ENCODE measurements at regions not wholly inside any gene's neighbourhood (a gene's known extent, or its start where the extent isn't known, plus 50 kb on each side); places are given as distances from the start of the nearest gene placed in this dataset.

- 100% methylated on average over 1 of the region's 2 CpGs for WGBS
- H3K9ac ChIP-seq (ENCODE audit: low read depth, low read length): no peak overlapping the region
- H3K4me1 ChIP-seq (ENCODE audit: insufficient read depth, low read length): no peaks in the 10 kb centered on the region
- no peak overlapping the region for H3K27ac ChIP-seq (ENCODE audit: low read depth, low read length)
- H3K9me3 ChIP-seq (ENCODE audit: insufficient read depth, low read depth, low read length): no peaks in the 10 kb centered on the region
- H3K27me3 ChIP-seq (ENCODE audit: insufficient read depth, low read length): no peaks in the 10 kb centered on the region
- H3K4me3 ChIP-seq (ENCODE audit: low read length): no peak overlapping the region
- H3K36me3 ChIP-seq (ENCODE audit: insufficient read depth, low read length): no peaks in the 10 kb centered on the region
Measured at GRCh38 chr21:19832551-19832950, 1165.7 kb upstream of the NCAM2 start.

- Histone ChIP-seq H3K27ac (ENCODE audit: low read depth, low read length) (no peak overlapping the region), H3K9me3 (ENCODE audit: insufficient read depth, low read depth, low read length) (no peaks in the 10 kb centered on the region), H3K9ac (ENCODE audit: low read depth, low read length) (no peak overlapping the region), H3K27me3 (ENCODE audit: insufficient read depth, low read length) (no peaks in the 10 kb centered on the region), H3K4me1 (ENCODE audit: insufficient read depth, low read length) (no peaks in the 10 kb centered on the region), H3K4me3 (ENCODE audit: low read length) (no peak overlapping the region), H3K36me3 (ENCODE audit: insufficient read depth, low read length) (no peaks in the 10 kb centered on the region)
- 75% methylated on average over 1 of the region's 1 CpG for WGBS
Measured at GRCh38 chr21:19833082-19833481, 1165.1 kb upstream of the NCAM2 start.

DNA sequence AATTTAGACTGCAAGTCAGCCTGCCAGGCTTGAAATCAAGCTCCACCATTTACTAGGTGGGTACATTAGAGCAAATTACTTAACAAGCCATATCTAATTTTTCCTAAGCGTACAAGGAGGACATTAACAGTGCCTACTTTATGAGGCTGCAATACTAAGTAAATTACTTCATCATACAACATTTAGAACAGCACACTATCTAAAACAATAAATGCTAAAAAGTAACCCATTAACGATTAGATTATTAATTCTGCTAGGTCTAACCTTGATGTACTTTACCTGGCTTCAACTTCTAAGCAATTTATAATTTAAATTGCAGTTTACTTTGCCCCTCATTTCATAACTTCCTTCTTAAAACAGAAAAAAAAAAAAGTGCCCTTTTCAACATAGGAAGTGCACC, 1155.6 kb upstream of the NCAM2 start:
- WGBS: 95% methylated on average over 2 of the region's 2 CpGs

GRCh38 chr21:19844334-19844733, 1153.9 kb upstream of the NCAM2 start:
- Histone ChIP-seq H3K4me1 (ENCODE audit: insufficient read depth, low read length) (no peaks in the 10 kb centered on the region), H3K27me3 (ENCODE audit: insufficient read depth, low read length) (no peaks in the 10 kb centered on the region), H3K27ac (ENCODE audit: low read depth, low read length) (no peak overlapping the region), H3K36me3 (ENCODE audit: insufficient read depth, low read length) (no peaks in the 10 kb centered on the region), H3K9ac (ENCODE audit: low read depth, low read length) (no peak overlapping the region), H3K9me3 (ENCODE audit: insufficient read depth, low read depth, low read length) (no peaks in the 10 kb centered on the region), H3K4me3 (ENCODE audit: low read length) (no peak overlapping the region)
- WGBS: 92% methylated on average over 1 of the region's 2 CpGs

More for the DNA sequence above, 1155.6 kb upstream of the NCAM2 start:
- H3K27me3 ChIP-seq (ENCODE audit: insufficient read depth, low read length): no peaks in the 10 kb centered on the region
- H3K27ac ChIP-seq (ENCODE audit: low read depth, low read length): no peak overlapping the region
- no peaks in the 10 kb centered on the region for H3K9me3 ChIP-seq (ENCODE audit: insufficient read depth, low read depth, low read length)
- H3K9ac ChIP-seq (ENCODE audit: low read depth, low read length): no peak overlapping the region
- H3K4me1 ChIP-seq (ENCODE audit: insufficient read depth, low read length): no peaks in the 10 kb centered on the region
- H3K36me3 ChIP-seq (ENCODE audit: insufficient read depth, low read length): no peaks in the 10 kb centered on the region
- H3K4me3 ChIP-seq (ENCODE audit: low read length): no peak overlapping the region

DNA sequence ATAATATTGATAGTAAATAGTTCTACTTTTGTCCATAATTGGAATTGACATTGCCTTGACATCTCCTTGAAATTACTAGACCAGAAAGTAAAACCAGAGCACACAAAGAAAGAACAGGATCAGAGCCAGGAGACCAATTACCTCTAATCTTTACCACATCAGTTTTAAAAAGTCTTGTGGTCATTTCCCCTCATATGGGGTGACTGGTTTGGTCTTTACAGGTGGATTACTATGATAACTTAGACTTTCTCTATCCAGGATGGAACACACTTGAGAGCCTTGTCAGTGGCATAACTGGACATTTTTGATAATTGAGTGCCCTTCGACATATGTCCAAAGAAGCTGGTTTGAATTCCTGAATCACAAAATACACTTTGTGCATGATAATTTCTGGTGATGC, 1148.1 kb upstream of the NCAM2 start:
- 100% methylated on average over 1 of the region's 1 CpG for WGBS
- H3K9me3 ChIP-seq (ENCODE audit: insufficient read depth, low read depth, low read length): no peaks in the 10 kb centered on the region

GRCh38 chr21:19853061-19853460, 1145.1 kb upstream of the NCAM2 start:
- no peak overlapping the region for H3K9ac ChIP-seq (ENCODE audit: low read depth, low read length)

More for the DNA sequence above, 1148.1 kb upstream of the NCAM2 start:
- H3K9ac ChIP-seq (ENCODE audit: low read depth, low read length): no peak overlapping the region
- H3K27ac ChIP-seq (ENCODE audit: low read depth, low read length): no peak overlapping the region
- H3K36me3 ChIP-seq (ENCODE audit: insufficient read depth, low read length): no peaks in the 10 kb centered on the region
- H3K4me1 ChIP-seq (ENCODE audit: insufficient read depth, low read length): no peaks in the 10 kb centered on the region
- H3K27me3 ChIP-seq (ENCODE audit: insufficient read depth, low read length): no peaks in the 10 kb centered on the region
- H3K4me3 ChIP-seq (ENCODE audit: low read length): no peak overlapping the region

GRCh38 chr21:19853709-19854575, 1144.3 kb upstream of the NCAM2 start:
- Histone ChIP-seq H3K9me3 (ENCODE audit: insufficient read depth, low read depth, low read length) (no peaks in the 10 kb centered on the region), H3K27ac (ENCODE audit: low read depth, low read length) (no peak overlapping the region), H3K36me3 (ENCODE audit: insufficient read depth, low read length) (no peaks in the 10 kb centered on the region), H3K4me3 (ENCODE audit: low read length) (no peak overlapping the region), H3K4me1 (ENCODE audit: insufficient read depth, low read length) (no peaks in the 10 kb centered on the region), H3K27me3 (ENCODE audit: insufficient read depth, low read length) (no peaks in the 10 kb centered on the region), H3K9ac (ENCODE audit: low read depth, low read length) (no peak overlapping the region)
- 92% methylated on average over 22 of the region's 22 CpGs for WGBS

More at GRCh38 chr21:19853061-19853460, 1145.1 kb upstream of the NCAM2 start:
- WGBS: 94% methylated on average over 10 of the region's 10 CpGs
- Histone ChIP-seq H3K4me1 (ENCODE audit: insufficient read depth, low read length) (no peaks in the 10 kb centered on the region), H3K36me3 (ENCODE audit: insufficient read depth, low read length) (no peaks in the 10 kb centered on the region), H3K27ac (ENCODE audit: low read depth, low read length) (no peak overlapping the region), H3K4me3 (ENCODE audit: low read length) (no peak overlapping the region), H3K27me3 (ENCODE audit: insufficient read depth, low read length) (no peaks in the 10 kb centered on the region), H3K9me3 (ENCODE audit: insufficient read depth, low read depth, low read length) (no peaks in the 10 kb centered on the region)

GRCh38 chr21:19855522-19855921, 1142.7 kb upstream of the NCAM2 start:
- H3K27me3 ChIP-seq (ENCODE audit: insufficient read depth, low read length): no peaks in the 10 kb centered on the region
- H3K9ac ChIP-seq (ENCODE audit: low read depth, low read length): no peak overlapping the region
- H3K4me1 ChIP-seq (ENCODE audit: insufficient read depth, low read length): no peaks in the 10 kb centered on the region
- WGBS: 96% methylated on average over 3 of the region's 3 CpGs
- H3K9me3 ChIP-seq (ENCODE audit: insufficient read depth, low read depth, low read length): no peaks in the 10 kb centered on the region
- no peaks in the 10 kb centered on the region for H3K36me3 ChIP-seq (ENCODE audit: insufficient read depth, low read length)
- no peak overlapping the region for H3K4me3 ChIP-seq (ENCODE audit: low read length)
- no peak overlapping the region for H3K27ac ChIP-seq (ENCODE audit: low read depth, low read length)

DNA sequence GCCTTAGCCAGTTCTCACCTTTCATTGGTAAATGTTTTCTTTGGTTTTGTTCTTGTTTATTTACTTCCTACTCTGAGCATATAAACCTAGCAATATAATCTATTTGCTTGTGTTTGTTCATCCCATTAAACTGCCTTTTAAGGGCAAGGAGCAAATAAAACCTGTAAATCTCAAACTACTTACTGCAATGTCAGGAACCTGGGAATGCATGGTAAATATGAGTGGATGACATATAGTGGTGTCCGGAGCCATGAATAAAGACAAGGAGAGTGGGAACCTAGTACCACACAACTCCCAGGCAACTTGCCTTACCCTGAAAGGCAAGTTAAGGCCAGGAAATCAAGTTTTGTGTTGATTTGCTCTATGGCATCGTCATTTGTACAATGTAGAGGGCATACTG, 1133.7 kb upstream of the NCAM2 start:
- H3K4me1 ChIP-seq (ENCODE audit: insufficient read depth, low read length): peaks cover 9% of the 10 kb centered on the region
- 91% methylated on average over 2 of the region's 2 CpGs for WGBS
- H3K9me3 ChIP-seq (ENCODE audit: insufficient read depth, low read depth, low read length): no peaks in the 10 kb centered on the region
- H3K9ac ChIP-seq (ENCODE audit: low read depth, low read length): no peak overlapping the region
- no peaks in the 10 kb centered on the region for H3K27me3 ChIP-seq (ENCODE audit: insufficient read depth, low read length)
- no peak overlapping the region for H3K27ac ChIP-seq (ENCODE audit: low read depth, low read length)
- H3K36me3 ChIP-seq (ENCODE audit: insufficient read depth, low read length): no peaks in the 10 kb centered on the region
- H3K4me3 ChIP-seq (ENCODE audit: low read length): no peak overlapping the region

GRCh38 chr21:19870682-19871081, 1127.5 kb upstream of the NCAM2 start:
- Histone ChIP-seq H3K4me1 (ENCODE audit: insufficient read depth, low read length) (peaks cover 9% of the 10 kb centered on the region), H3K9ac (ENCODE audit: low read depth, low read length) (no peak overlapping the region), H3K27me3 (ENCODE audit: insufficient read depth, low read length) (no peaks in the 10 kb centered on the region), H3K27ac (ENCODE audit: low read depth, low read length) (no peak overlapping the region), H3K4me3 (ENCODE audit: low read length) (no peak overlapping the region), H3K9me3 (ENCODE audit: insufficient read depth, low read depth, low read length) (no peaks in the 10 kb centered on the region), H3K36me3 (ENCODE audit: insufficient read depth, low read length) (no peaks in the 10 kb centered on the region)
- 98% methylated on average over 2 of the region's 2 CpGs for WGBS

DNA sequence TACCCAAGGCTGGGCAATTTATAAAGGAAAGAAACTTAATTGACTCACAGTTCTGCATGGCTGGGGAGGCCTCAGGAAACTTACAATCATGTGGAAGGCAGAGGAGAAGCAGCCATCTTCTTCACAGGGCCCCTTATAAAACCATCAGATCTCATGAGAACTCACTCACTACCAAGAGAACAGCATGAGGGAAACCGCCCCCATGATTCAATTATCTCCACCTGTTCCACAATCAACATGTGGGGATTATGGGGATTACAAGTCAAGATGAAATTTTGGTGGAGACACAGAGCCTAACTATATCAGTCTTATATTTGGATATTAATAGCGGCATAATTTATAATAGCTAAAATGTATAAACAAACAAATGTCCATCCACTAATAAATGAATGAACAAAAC, 1123.7 kb upstream of the NCAM2 start:
- no peak overlapping the region for H3K4me3 ChIP-seq (ENCODE audit: low read length)
- H3K9me3 ChIP-seq (ENCODE audit: insufficient read depth, low read depth, low read length): no peaks in the 10 kb centered on the region
- no CpG with 5 or more reads among the region's 2 CpGs for WGBS
- no peak overlapping the region for H3K9ac ChIP-seq (ENCODE audit: low read depth, low read length)
- no peaks in the 10 kb centered on the region for H3K4me1 ChIP-seq (ENCODE audit: insufficient read depth, low read length)
- no peaks in the 10 kb centered on the region for H3K27me3 ChIP-seq (ENCODE audit: insufficient read depth, low read length)
- no peaks in the 10 kb centered on the region for H3K36me3 ChIP-seq (ENCODE audit: insufficient read depth, low read length)
- H3K27ac ChIP-seq (ENCODE audit: low read depth, low read length): no peak overlapping the region

All from HUES64 (cell line).